ENCODE measurements at regions not wholly inside any gene's neighbourhood (a gene's known extent, or its start where the extent isn't known, plus 50 kb on each side); places are given as distances from the start of the nearest gene placed in this dataset.

GRCh38 chr11:101180481-101180880 lies 50.9 kb upstream of the PGR start:
- Histone ChIP-seq H3K4me3 (no peak overlapping the region), H3K27ac (no peak overlapping the region), H3K36me3 (replicated peaks in 1 of 2) (no peaks in the 10 kb centered on the region), H3K9me3 (replicated peaks in 1 of 3) (no peaks in the 10 kb centered on the region), H3K4me1 (replicated peaks in 1 of 2) (no peaks in the 10 kb centered on the region), H3K27me3 (no peaks in the 10 kb centered on the region)
- TF ChIP-seq CTCF (IDR thresholded peaks at IDR 0.05) (no peak), POLR2A (IDR thresholded peaks at IDR 0.05) (no peak)
- intact Hi-C loops (cut with DNase I) = no loop called here
- no peak for DNase-seq
- 59 to 77% (median 76%) methylated on average over 1 of the region's 1 CpG for WGBS, 4 donors

Measured in adrenal gland (tissue), 9 donors.